C4-2B (cell line): ENCODE measurements at regions not wholly inside any gene's neighbourhood (a gene's known extent, or its start where the extent isn't known, plus 50 kb on each side); places are given as distances from the start of the nearest gene placed in this dataset.

Experiments
- H3K27ac ChIP-seq: fragments of 450-650 bp; 2 replicates; pipeline ENCODE4 v1.5.1; 2017
- CTCF ChIP-seq: fragments of 450-650 bp; conservative IDR thresholded peaks from 2 replicates; pipeline ENCODE4 v1.5.1; 2017; ENCODE audit warnings: mild to moderate bottlenecking
- ZFX ChIP-seq: fragments of 450-650 bp; IDR thresholded peaks from 2 replicates; pipeline ENCODE4 v1.6.1; 2017

GRCh38 chr7:15995027-15995426, 308.5 kb upstream of the MEOX2 start:
- TF ChIP-seq CTCF (no peak), ZFX (no peak)
- no peak overlapping the region for H3K27ac ChIP-seq

GRCh38 chr7:15989194-15989593, 302.7 kb upstream of the MEOX2 start:
- no peak for TF ChIP-seq ZFX
- TF ChIP-seq CTCF: no peak
- H3K27ac ChIP-seq: no peak overlapping the region

GRCh38 chr7:15985587-15986384, 299.3 kb upstream of the MEOX2 start:
- TF ChIP-seq ZFX: no peak
- no peak for TF ChIP-seq CTCF
- no peak overlapping the region for H3K27ac ChIP-seq

- TF ChIP-seq CTCF (no peak), ZFX (no peak)
- H3K27ac ChIP-seq: no peak overlapping the region
Observed at GRCh38 chr7:15977663-15978062, 291.2 kb upstream of the MEOX2 start.

- TF ChIP-seq CTCF: no peak
- TF ChIP-seq ZFX: no peak
- no peak overlapping the region for H3K27ac ChIP-seq
Observed at GRCh38 chr7:15972862-15973275, 286.4 kb upstream of the MEOX2 start.

- no peak overlapping the region for H3K27ac ChIP-seq
- TF ChIP-seq ZFX: no peak
- TF ChIP-seq CTCF: no peak
Observed at GRCh38 chr7:15967551-15967950, 281.1 kb upstream of the MEOX2 start.

- H3K27ac ChIP-seq: no peak overlapping the region
- TF ChIP-seq CTCF (no peak), ZFX (no peak)
Observed at GRCh38 chr7:15967121-15967520, 280.6 kb upstream of the MEOX2 start.
